HCT116 (cell line): ENCODE measurements at regions not wholly inside any gene's neighbourhood (a gene's known extent, or its start where the extent isn't known, plus 50 kb on each side); places are given as distances from the start of the nearest gene placed in this dataset.

Experiments used
- EZH2phosphoT487 ChIP-seq: fragments of 200-600 bp; IDR thresholded peaks from 2 replicates; pipeline ENCODE4 v1.6.1; 2018; ENCODE audit warnings: antibody characterized with exemption, borderline replicate concordance
- POLR2A ChIP-seq: IDR thresholded peaks from 2 replicates; pipeline ENCODE4 v1.7.0; 2011; ENCODE audit warnings: borderline replicate concordance; ENCODE audit not compliant: insufficient read depth, insufficient read length; ENCODE audit errors: extremely low read depth
- ZNF274 ChIP-seq: fragments of 200-500 bp; sonication (Bioruptor generic); IDR thresholded peaks from 2 replicates; pipeline ENCODE4 v1.6.1; 2014; ENCODE audit warnings: mild to moderate bottlenecking, low read depth, low read length, inconsistent platforms
- TF ChIP-seq, protein P1 (sequence below), 3 experiments: fragments of 200-600 bp in 1 of 3; sonication (generic) in 1 of 3; IDR thresholded peaks in 2 of 3; conservative IDR thresholded peaks in 1 of 3; 2 replicates each; pipeline ENCODE4 v1.5.1; 2012 to 2017; ENCODE audit warnings: low read depth in 2 of 3, low read length in 2 of 3, antibody characterized with exemption in 1 of 3, borderline replicate concordance in 1 of 3, control low read depth in 1 of 3, mild to moderate bottlenecking in 1 of 3, mixed read lengths in 1 of 3, mixed run types in 1 of 3, moderate library complexity in 1 of 3; ENCODE audit not compliant: insufficient read depth in 1 of 3
- TF ChIP-seq, protein P2 (sequence below): IDR thresholded peaks from 2 replicates; pipeline ENCODE4 v1.6.1; 2012
- TF ChIP-seq, protein P3 (sequence below): IDR thresholded peaks from 2 replicates; pipeline ENCODE4 v1.6.1; 2012; ENCODE audit warnings: low read depth
- TF ChIP-seq, protein P4 (sequence below): IDR thresholded peaks from 2 replicates; pipeline ENCODE4 v1.6.1; 2011; ENCODE audit warnings: mild to moderate bottlenecking, low read length, moderate library complexity; ENCODE audit not compliant: insufficient replicate concordance; ENCODE audit errors: extremely low read depth

DNA sequence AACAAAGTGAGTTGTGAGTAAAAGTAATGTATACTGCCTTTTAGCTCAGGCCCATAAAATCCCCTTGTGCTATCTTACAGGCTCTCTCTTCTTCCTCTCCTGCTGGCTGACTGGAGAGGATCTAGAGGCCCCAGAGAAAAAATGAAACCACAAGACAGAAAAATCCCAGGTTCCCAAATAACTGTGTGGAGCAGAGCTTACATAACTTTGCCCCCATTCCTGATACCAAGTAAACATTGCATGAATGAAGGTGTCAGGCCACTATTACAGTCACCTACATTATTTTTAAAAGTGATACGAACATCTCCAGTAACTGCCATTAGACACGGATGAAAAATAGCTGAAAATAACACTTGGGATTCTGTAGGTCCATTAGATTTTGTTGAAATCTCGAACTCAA is 386.0 kb upstream of the NR5A2 start:
- TF ChIP-seq, protein P1, sequence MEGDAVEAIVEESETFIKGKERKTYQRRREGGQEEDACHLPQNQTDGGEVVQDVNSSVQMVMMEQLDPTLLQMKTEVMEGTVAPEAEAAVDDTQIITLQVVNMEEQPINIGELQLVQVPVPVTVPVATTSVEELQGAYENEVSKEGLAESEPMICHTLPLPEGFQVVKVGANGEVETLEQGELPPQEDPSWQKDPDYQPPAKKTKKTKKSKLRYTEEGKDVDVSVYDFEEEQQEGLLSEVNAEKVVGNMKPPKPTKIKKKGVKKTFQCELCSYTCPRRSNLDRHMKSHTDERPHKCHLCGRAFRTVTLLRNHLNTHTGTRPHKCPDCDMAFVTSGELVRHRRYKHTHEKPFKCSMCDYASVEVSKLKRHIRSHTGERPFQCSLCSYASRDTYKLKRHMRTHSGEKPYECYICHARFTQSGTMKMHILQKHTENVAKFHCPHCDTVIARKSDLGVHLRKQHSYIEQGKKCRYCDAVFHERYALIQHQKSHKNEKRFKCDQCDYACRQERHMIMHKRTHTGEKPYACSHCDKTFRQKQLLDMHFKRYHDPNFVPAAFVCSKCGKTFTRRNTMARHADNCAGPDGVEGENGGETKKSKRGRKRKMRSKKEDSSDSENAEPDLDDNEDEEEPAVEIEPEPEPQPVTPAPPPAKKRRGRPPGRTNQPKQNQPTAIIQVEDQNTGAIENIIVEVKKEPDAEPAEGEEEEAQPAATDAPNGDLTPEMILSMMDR (IDR thresholded peaks at IDR 0.05 in 2 of 3, conservative IDR thresholded peaks at IDR 0.05 in 1 of 3; ENCODE audit: borderline replicate concordance in 1 of 3, insufficient read depth in 1 of 3, low read depth in 2 of 3, low read length in 2 of 3) = no peak
- TF ChIP-seq POLR2A (no peak), EZH2phosphoT487 (no peak), ZNF274 (no peak)
- TF ChIP-seq, protein P2, sequence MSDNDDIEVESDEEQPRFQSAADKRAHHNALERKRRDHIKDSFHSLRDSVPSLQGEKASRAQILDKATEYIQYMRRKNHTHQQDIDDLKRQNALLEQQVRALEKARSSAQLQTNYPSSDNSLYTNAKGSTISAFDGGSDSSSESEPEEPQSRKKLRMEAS = no peak
- TF ChIP-seq, protein P3, sequence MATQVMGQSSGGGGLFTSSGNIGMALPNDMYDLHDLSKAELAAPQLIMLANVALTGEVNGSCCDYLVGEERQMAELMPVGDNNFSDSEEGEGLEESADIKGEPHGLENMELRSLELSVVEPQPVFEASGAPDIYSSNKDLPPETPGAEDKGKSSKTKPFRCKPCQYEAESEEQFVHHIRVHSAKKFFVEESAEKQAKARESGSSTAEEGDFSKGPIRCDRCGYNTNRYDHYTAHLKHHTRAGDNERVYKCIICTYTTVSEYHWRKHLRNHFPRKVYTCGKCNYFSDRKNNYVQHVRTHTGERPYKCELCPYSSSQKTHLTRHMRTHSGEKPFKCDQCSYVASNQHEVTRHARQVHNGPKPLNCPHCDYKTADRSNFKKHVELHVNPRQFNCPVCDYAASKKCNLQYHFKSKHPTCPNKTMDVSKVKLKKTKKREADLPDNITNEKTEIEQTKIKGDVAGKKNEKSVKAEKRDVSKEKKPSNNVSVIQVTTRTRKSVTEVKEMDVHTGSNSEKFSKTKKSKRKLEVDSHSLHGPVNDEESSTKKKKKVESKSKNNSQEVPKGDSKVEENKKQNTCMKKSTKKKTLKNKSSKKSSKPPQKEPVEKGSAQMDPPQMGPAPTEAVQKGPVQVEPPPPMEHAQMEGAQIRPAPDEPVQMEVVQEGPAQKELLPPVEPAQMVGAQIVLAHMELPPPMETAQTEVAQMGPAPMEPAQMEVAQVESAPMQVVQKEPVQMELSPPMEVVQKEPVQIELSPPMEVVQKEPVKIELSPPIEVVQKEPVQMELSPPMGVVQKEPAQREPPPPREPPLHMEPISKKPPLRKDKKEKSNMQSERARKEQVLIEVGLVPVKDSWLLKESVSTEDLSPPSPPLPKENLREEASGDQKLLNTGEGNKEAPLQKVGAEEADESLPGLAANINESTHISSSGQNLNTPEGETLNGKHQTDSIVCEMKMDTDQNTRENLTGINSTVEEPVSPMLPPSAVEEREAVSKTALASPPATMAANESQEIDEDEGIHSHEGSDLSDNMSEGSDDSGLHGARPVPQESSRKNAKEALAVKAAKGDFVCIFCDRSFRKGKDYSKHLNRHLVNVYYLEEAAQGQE = no peak
- TF ChIP-seq, protein P4, sequence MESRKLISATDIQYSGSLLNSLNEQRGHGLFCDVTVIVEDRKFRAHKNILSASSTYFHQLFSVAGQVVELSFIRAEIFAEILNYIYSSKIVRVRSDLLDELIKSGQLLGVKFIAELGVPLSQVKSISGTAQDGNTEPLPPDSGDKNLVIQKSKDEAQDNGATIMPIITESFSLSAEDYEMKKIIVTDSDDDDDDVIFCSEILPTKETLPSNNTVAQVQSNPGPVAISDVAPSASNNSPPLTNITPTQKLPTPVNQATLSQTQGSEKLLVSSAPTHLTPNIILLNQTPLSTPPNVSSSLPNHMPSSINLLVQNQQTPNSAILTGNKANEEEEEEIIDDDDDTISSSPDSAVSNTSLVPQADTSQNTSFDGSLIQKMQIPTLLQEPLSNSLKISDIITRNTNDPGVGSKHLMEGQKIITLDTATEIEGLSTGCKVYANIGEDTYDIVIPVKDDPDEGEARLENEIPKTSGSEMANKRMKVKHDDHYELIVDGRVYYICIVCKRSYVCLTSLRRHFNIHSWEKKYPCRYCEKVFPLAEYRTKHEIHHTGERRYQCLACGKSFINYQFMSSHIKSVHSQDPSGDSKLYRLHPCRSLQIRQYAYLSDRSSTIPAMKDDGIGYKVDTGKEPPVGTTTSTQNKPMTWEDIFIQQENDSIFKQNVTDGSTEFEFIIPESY = no peak
